ENCODE measurements at regions not wholly inside any gene's neighbourhood (a gene's known extent, or its start where the extent isn't known, plus 50 kb on each side); places are given as distances from the start of the nearest gene placed in this dataset.

- Histone ChIP-seq H4K20me1 (ENCODE audit: insufficient read depth, low read length) (no peaks in the 10 kb centered on the region), H3K9me3 (ENCODE audit: low read length) (peaks cover 94% of the 10 kb centered on the region), H3K9ac (ENCODE audit: insufficient read depth, low read depth, low read length) (no peak overlapping the region), H2AFZ (ENCODE audit: low read length) (no peak overlapping the region), H3K79me2 (ENCODE audit: insufficient read depth, low read length) (no peaks in the 10 kb centered on the region), H3K4me1 (ENCODE audit: insufficient read depth, low read length) (no peaks in the 10 kb centered on the region), H3K36me3 (replicated peaks in 1 of 2; ENCODE audit: control insufficient read depth in 1 of 2, insufficient read depth in 2 of 2, low read length in 2 of 2) (no peaks in the 10 kb centered on the region), H3K4me2 (ENCODE audit: low read depth, low read length) (no peak overlapping the region), H3K4me3 (replicated peaks in 1 of 3; ENCODE audit: insufficient read depth in 1 of 3, low read depth in 2 of 3, low read length in 3 of 3) (no peak overlapping the region), H3K27ac (ENCODE audit: extremely low read length, insufficient read depth, low read length) (no peak overlapping the region), H3K27me3 (ENCODE audit: control insufficient read depth in 1 of 2, insufficient read depth in 2 of 2, low read length in 2 of 2) (no peaks in the 10 kb centered on the region; a peak in 1 of 5 replicates)
- ChIA-PET POLR2A (no interaction called here), CTCF (ENCODE audit: low intra/inter-chr PET ratio, low total read pairs) (no interaction called here)
- intact Hi-C loops (cut with micrococcal nuclease; ENCODE audit: unreplicated experiment) (no loop called here), in situ Hi-C loops (cut with HindIII; ENCODE audit: extremely low pct_ligation_motif_present, low pct_unique_long_range_greater_than_20kb) (no loop called here)
- WGBS (ENCODE audit: low lambda C conversion rate), result 0% methylated on average over 2 of the region's 2 CpGs
- no peak for DNase-seq (ENCODE audit: low spot score)
- FAIRE-seq, result no peak
- no TSS peak for BruUV-seq (replicated peaks)
- TF ChIP-seq CHD4 (IDR thresholded peaks at IDR 0.05; ENCODE audit: borderline replicate concordance, low read length) (no peak), ATF7-NPFF (CRISPR knock-in tag; IDR thresholded peaks at IDR 0.05; ENCODE audit: low read depth) (no peak), ZNF761 (CRISPR knock-in tag; conservative IDR thresholded peaks at IDR 0.05) (no peak), KAT8 (CRISPR knock-in tag; IDR thresholded peaks at IDR 0.05) (no peak), ZNF205 (CRISPR knock-in tag; IDR thresholded peaks at IDR 0.05) (no peak), ZSCAN29 (CRISPR knock-in tag; conservative IDR thresholded peaks at IDR 0.05) (no peak), ZNF331 (CRISPR knock-in tag; IDR thresholded peaks at IDR 0.05) (no peak), STAT5B (CRISPR knock-in tag; IDR thresholded peaks at IDR 0.05) (no peak), MLLT10 (CRISPR knock-in tag; IDR thresholded peaks at IDR 0.05) (no peak), ZC3H4 (CRISPR knock-in tag; IDR thresholded peaks at IDR 0.05; ENCODE audit: borderline replicate concordance) (no peak), ZNF816 (CRISPR knock-in tag; IDR thresholded peaks at IDR 0.05; ENCODE audit: borderline replicate concordance) (no peak), TBP (CRISPR knock-in tag; IDR thresholded peaks at IDR 0.05) (no peak), WIZ (CRISPR knock-in tag; IDR thresholded peaks at IDR 0.05) (no peak)
- TF ChIP-seq, protein P1, sequence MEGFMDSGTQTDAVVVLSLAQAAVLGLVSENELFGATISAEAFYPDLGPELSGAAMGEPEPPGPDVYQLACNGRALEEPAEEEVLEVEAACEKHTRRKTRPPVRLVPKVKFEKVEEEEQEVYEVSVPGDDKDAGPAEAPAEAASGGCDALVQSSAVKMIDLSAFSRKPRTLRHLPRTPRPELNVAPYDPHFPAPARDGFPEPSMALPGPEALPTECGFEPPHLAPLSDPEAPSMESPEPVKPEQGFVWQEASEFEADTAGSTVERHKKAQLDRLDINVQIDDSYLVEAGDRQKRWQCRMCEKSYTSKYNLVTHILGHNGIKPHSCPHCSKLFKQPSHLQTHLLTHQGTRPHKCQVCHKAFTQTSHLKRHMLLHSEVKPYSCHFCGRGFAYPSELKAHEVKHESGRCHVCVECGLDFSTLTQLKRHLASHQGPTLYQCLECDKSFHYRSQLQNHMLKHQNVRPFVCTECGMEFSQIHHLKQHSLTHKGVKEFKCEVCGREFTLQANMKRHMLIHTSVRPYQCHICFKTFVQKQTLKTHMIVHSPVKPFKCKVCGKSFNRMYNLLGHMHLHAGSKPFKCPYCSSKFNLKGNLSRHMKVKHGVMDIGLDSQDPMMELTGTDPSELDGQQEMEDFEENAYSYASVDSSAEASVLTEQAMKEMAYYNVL (CRISPR knock-in tag; IDR thresholded peaks at IDR 0.05; ENCODE audit: borderline replicate concordance), result no peak
- TF ChIP-seq, protein P2, sequence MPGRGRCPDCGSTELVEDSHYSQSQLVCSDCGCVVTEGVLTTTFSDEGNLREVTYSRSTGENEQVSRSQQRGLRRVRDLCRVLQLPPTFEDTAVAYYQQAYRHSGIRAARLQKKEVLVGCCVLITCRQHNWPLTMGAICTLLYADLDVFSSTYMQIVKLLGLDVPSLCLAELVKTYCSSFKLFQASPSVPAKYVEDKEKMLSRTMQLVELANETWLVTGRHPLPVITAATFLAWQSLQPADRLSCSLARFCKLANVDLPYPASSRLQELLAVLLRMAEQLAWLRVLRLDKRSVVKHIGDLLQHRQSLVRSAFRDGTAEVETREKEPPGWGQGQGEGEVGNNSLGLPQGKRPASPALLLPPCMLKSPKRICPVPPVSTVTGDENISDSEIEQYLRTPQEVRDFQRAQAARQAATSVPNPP (CRISPR knock-in tag; IDR thresholded peaks at IDR 0.05), result no peak
- TF ChIP-seq, protein P3, sequence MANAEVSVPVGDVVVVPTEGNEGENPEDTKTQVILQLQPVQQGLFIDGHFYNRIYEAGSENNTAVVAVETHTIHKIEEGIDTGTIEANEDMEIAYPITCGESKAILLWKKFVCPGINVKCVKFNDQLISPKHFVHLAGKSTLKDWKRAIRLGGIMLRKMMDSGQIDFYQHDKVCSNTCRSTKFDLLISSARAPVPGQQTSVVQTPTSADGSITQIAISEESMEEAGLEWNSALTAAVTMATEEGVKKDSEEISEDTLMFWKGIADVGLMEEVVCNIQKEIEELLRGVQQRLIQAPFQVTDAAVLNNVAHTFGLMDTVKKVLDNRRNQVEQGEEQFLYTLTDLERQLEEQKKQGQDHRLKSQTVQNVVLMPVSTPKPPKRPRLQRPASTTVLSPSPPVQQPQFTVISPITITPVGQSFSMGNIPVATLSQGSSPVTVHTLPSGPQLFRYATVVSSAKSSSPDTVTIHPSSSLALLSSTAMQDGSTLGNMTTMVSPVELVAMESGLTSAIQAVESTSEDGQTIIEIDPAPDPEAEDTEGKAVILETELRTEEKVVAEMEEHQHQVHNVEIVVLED (CRISPR knock-in tag; IDR thresholded peaks at IDR 0.05; ENCODE audit: borderline replicate concordance), result no peak
- TF ChIP-seq, protein P4, sequence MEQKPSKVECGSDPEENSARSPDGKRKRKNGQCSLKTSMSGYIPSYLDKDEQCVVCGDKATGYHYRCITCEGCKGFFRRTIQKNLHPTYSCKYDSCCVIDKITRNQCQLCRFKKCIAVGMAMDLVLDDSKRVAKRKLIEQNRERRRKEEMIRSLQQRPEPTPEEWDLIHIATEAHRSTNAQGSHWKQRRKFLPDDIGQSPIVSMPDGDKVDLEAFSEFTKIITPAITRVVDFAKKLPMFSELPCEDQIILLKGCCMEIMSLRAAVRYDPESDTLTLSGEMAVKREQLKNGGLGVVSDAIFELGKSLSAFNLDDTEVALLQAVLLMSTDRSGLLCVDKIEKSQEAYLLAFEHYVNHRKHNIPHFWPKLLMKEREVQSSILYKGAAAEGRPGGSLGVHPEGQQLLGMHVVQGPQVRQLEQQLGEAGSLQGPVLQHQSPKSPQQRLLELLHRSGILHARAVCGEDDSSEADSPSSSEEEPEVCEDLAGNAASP (CRISPR knock-in tag; IDR thresholded peaks at IDR 0.05; ENCODE audit: borderline replicate concordance), result no peak
- ATAC-seq, result no peak
Observed at GRCh38 chr5:165981671-165982070, 2309.8 kb upstream of the WWC1 start.
